ENCODE measurements at regions not wholly inside any gene's neighbourhood (a gene's known extent, or its start where the extent isn't known, plus 50 kb on each side); places are given as distances from the start of the nearest gene placed in this dataset.

- H3K9ac ChIP-seq (ENCODE audit: low read length) = no peak overlapping the region
- no peaks in the 10 kb centered on the region for H3K4me1 ChIP-seq (ENCODE audit: control insufficient read depth, insufficient read depth, low read length)
- H3K4me3 ChIP-seq (ENCODE audit: low read length) = no peak overlapping the region
- no peaks in the 10 kb centered on the region for H3K36me3 ChIP-seq (ENCODE audit: control insufficient read depth, insufficient read depth, low read length)
- H3K27me3 ChIP-seq (ENCODE audit: control insufficient read depth, insufficient read depth, low read length) = peaks cover 11% of the 10 kb centered on the region
- no peaks in the 10 kb centered on the region for H3K9me3 ChIP-seq (ENCODE audit: control insufficient read depth, low read length)
Measured at GRCh38 chr10:107915215-107915610, 750.7 kb upstream of the SORCS1 start.

DNA sequence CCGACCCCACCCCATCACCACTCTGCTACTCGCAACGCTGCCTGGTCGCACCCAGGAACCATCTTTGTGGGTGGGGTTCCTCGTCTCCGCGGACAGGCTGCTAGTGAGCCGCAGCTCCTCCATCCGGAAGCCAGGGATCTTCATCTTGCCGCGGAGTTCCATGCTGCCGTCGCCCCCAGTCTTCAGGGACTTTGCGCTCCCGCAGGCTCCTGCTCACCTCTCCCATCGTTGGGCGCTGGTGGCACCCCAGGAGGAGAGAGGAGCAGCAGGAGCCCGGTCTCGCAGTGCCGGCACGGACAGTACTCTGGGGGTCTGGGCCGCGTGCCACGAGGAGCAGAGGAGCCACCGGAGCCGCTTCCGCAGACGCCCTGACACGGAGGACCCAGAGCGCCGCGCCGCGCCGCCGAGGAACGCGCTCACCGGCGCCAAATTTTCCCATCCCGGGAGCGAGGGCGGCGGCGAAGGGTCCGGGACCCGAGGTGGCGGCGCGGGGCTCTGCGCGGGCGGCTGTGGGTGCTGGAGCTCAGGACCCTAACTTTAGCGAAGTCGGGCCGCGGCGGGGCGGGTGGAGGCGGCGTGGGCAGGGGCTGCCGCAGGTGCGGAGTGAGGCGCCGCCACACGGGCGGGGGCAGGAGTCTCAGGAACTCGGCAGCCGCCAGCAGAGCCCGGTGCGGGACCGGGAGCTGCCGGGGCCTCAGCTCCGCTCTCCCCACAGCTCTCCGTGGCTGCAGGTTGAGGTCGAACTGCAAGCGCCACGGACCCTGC is 750.1 kb upstream of the SORCS1 start:
- H3K4me3 ChIP-seq (ENCODE audit: low read length) = no peak overlapping the region

DNA sequence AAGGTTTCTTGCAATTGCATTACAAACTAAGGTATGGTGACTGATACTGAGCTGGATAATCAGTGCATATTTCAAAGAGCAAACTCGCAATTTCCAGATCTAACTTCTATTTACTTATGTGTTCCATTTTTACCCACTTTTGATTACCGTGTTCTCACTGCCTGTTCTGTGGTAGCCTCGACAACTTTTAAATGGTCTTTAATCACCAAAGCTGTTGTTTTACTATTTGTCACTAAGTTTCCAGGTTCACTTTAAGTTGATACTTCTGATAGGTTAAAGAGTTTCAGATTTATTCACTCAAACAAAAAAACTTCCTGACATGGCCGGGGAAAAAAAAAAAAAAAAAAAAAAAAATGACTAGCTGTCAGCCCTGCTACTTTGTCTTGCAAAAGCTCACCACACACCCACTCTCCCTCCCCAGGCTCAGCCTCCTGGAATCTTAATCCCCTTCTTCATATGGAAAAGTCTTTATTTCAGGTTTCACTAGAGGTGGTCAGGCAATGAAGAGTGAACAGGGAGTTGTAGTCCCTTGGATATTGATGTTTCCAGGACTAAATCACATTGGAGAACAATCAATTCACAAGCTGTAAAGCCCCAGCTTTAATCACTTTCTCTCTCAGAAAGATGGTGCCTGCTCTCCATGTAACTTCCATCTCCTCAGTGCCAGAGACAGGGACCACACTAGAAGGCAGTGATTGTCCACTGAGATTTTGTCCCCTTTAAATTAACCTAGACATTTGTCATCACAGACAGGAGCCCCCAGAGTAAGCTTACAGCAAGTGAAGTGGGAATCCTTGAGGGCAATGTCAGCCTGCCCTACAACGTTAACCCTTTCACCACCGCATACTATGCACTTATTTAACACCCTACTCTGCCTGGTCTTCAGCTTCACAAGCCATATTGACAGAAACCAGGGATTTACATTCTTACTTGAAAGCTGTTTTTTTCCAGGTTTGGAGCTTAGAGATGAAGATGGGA is 749.1 kb upstream of the SORCS1 start:
- Histone ChIP-seq H3K36me3 (ENCODE audit: control insufficient read depth, insufficient read depth, low read length) (no peaks in the 10 kb centered on the region), H3K4me1 (ENCODE audit: control insufficient read depth, insufficient read depth, low read length) (no peaks in the 10 kb centered on the region), H3K4me3 (ENCODE audit: low read length) (no peak overlapping the region), H3K9me3 (ENCODE audit: control insufficient read depth, low read length) (no peaks in the 10 kb centered on the region), H3K27me3 (ENCODE audit: control insufficient read depth, insufficient read depth, low read length) (peaks cover 11% of the 10 kb centered on the region), H3K9ac (ENCODE audit: low read length) (no peak overlapping the region)

More for the DNA sequence above, 750.1 kb upstream of the SORCS1 start:
- Histone ChIP-seq H3K4me1 (ENCODE audit: control insufficient read depth, insufficient read depth, low read length) (no peaks in the 10 kb centered on the region), H3K9me3 (ENCODE audit: control insufficient read depth, low read length) (no peaks in the 10 kb centered on the region), H3K27me3 (ENCODE audit: control insufficient read depth, insufficient read depth, low read length) (peaks cover 11% of the 10 kb centered on the region), H3K9ac (ENCODE audit: low read length) (no peak overlapping the region), H3K36me3 (ENCODE audit: control insufficient read depth, insufficient read depth, low read length) (no peaks in the 10 kb centered on the region)

GRCh38 chr10:107901076-107901475 is 736.6 kb upstream of the SORCS1 start:
- no peaks in the 10 kb centered on the region for H3K36me3 ChIP-seq (ENCODE audit: control insufficient read depth, insufficient read depth, low read length)
- H3K4me1 ChIP-seq (ENCODE audit: control insufficient read depth, insufficient read depth, low read length) = no peaks in the 10 kb centered on the region
- no peak overlapping the region for H3K4me3 ChIP-seq (ENCODE audit: low read length)
- no peaks in the 10 kb centered on the region for H3K27me3 ChIP-seq (ENCODE audit: control insufficient read depth, insufficient read depth, low read length)
- no peak overlapping the region for H3K9ac ChIP-seq (ENCODE audit: low read length)
- H3K9me3 ChIP-seq (ENCODE audit: control insufficient read depth, low read length) = no peaks in the 10 kb centered on the region

DNA sequence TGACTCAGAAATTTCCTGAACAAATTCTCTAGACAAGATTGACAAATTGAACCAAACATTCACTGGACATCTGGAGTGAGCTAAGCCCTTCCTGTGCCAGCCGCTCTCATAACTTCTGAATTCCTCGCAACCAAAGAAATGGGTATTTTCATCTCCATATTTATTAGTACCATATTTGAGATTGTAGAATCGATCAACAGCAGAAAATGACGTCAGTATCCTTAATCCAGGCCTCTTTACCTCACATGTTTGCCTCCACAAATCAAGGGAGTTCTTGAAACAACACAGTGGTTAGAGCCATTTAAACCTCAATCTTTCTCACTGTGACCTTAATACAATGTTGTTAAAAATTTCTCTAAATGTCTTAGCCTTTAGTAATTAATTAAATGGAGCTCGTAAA is 735.6 kb upstream of the SORCS1 start:
- Histone ChIP-seq H3K9ac (ENCODE audit: low read length) (no peak overlapping the region), H3K36me3 (ENCODE audit: control insufficient read depth, insufficient read depth, low read length) (no peaks in the 10 kb centered on the region), H3K27me3 (ENCODE audit: control insufficient read depth, insufficient read depth, low read length) (no peaks in the 10 kb centered on the region), H3K4me3 (ENCODE audit: low read length) (no peak overlapping the region), H3K4me1 (ENCODE audit: control insufficient read depth, insufficient read depth, low read length) (no peaks in the 10 kb centered on the region), H3K9me3 (ENCODE audit: control insufficient read depth, low read length) (no peaks in the 10 kb centered on the region)

DNA sequence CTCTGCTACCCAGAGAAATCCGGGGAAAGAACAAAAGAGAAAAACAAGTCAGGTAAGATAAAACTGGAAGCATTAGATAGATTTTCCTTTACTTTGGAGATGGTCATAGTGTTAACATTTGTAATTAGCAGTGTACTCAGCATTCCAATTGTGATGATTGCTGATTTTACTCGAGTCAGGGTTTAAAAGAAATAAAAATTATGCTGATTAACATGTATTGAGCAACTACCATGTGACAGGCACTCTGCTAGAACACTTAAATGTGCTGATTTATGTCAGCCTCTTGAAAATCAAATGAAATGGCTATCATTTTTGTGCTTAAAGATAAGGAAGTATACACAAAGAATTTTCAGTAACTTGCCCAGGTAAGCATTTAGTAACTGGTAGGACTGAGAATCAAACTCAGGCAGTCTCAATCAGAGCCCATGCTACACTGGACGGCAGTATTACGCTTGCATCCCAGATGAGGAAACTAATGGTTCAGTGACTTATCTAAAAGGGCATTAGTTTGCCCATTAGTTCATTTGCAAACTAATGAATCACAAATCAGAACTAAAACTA is 735.1 kb upstream of the SORCS1 start:
- no peaks in the 10 kb centered on the region for H3K27me3 ChIP-seq (ENCODE audit: control insufficient read depth, insufficient read depth, low read length)
- no peaks in the 10 kb centered on the region for H3K4me1 ChIP-seq (ENCODE audit: control insufficient read depth, insufficient read depth, low read length)
- H3K36me3 ChIP-seq (ENCODE audit: control insufficient read depth, insufficient read depth, low read length) = no peaks in the 10 kb centered on the region
- no peak overlapping the region for H3K9ac ChIP-seq (ENCODE audit: low read length)
- no peaks in the 10 kb centered on the region for H3K9me3 ChIP-seq (ENCODE audit: control insufficient read depth, low read length)
- H3K4me3 ChIP-seq (ENCODE audit: low read length) = no peak overlapping the region

- Histone ChIP-seq H3K9me3 (ENCODE audit: control insufficient read depth, low read length) (no peaks in the 10 kb centered on the region), H3K4me1 (ENCODE audit: control insufficient read depth, insufficient read depth, low read length) (no peaks in the 10 kb centered on the region), H3K4me3 (ENCODE audit: low read length) (no peak overlapping the region)
Measured at GRCh38 chr10:107899075-107899474, 734.6 kb upstream of the SORCS1 start.

GRCh38 chr10:107898392-107898791 is 733.9 kb upstream of the SORCS1 start:
- Histone ChIP-seq H3K4me1 (ENCODE audit: control insufficient read depth, insufficient read depth, low read length) (no peaks in the 10 kb centered on the region), H3K9me3 (ENCODE audit: control insufficient read depth, low read length) (no peaks in the 10 kb centered on the region), H3K36me3 (ENCODE audit: control insufficient read depth, insufficient read depth, low read length) (no peaks in the 10 kb centered on the region), H3K27me3 (ENCODE audit: control insufficient read depth, insufficient read depth, low read length) (no peaks in the 10 kb centered on the region), H3K9ac (ENCODE audit: low read length) (no peak overlapping the region), H3K4me3 (ENCODE audit: low read length) (no peak overlapping the region)

More at GRCh38 chr10:107899075-107899474, 734.6 kb upstream of the SORCS1 start:
- no peaks in the 10 kb centered on the region for H3K27me3 ChIP-seq (ENCODE audit: control insufficient read depth, insufficient read depth, low read length)
- H3K9ac ChIP-seq (ENCODE audit: low read length) = no peak overlapping the region
- H3K36me3 ChIP-seq (ENCODE audit: control insufficient read depth, insufficient read depth, low read length) = no peaks in the 10 kb centered on the region

DNA sequence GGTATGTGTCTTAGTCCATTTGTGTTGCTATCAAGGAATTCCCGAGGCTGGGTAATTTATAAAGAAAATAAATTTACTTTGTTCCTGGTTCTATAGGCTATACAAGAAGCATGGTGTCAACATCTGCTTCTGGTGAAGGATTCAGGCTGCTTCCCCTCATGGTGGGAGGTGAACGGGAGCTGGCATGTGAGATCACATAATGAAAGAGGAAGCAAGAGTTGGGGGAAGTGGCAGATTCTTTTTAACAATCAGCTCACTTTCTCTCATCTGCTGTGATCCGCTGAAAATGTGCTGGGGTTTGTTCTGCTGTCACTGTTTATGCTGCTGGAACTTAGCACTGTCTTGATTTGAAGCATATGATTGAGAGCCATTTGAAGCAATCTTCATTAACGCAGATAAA is 730.0 kb upstream of the SORCS1 start:
- no peaks in the 10 kb centered on the region for H3K36me3 ChIP-seq (ENCODE audit: control insufficient read depth, insufficient read depth, low read length)
- H3K4me1 ChIP-seq (ENCODE audit: control insufficient read depth, insufficient read depth, low read length) = no peaks in the 10 kb centered on the region
- H3K27me3 ChIP-seq (ENCODE audit: control insufficient read depth, insufficient read depth, low read length) = no peaks in the 10 kb centered on the region
- H3K9ac ChIP-seq (ENCODE audit: low read length) = no peak overlapping the region
- H3K4me3 ChIP-seq (ENCODE audit: low read length) = no peak overlapping the region
- no peaks in the 10 kb centered on the region for H3K9me3 ChIP-seq (ENCODE audit: control insufficient read depth, low read length)

GRCh38 chr10:107889105-107889504 is 724.6 kb upstream of the SORCS1 start:
- H3K4me1 ChIP-seq (ENCODE audit: control insufficient read depth, insufficient read depth, low read length) = no peaks in the 10 kb centered on the region
- H3K9me3 ChIP-seq (ENCODE audit: control insufficient read depth, low read length) = no peaks in the 10 kb centered on the region
- no peaks in the 10 kb centered on the region for H3K27me3 ChIP-seq (ENCODE audit: control insufficient read depth, insufficient read depth, low read length)
- no peaks in the 10 kb centered on the region for H3K36me3 ChIP-seq (ENCODE audit: control insufficient read depth, insufficient read depth, low read length)
- H3K9ac ChIP-seq (ENCODE audit: low read length) = no peak overlapping the region
- no peak overlapping the region for H3K4me3 ChIP-seq (ENCODE audit: low read length)

- H3K4me3 ChIP-seq (ENCODE audit: low read length) = no peak overlapping the region
- H3K27me3 ChIP-seq (ENCODE audit: control insufficient read depth, insufficient read depth, low read length) = no peaks in the 10 kb centered on the region
- H3K4me1 ChIP-seq (ENCODE audit: control insufficient read depth, insufficient read depth, low read length) = no peaks in the 10 kb centered on the region
- H3K9me3 ChIP-seq (ENCODE audit: control insufficient read depth, low read length) = no peaks in the 10 kb centered on the region
- H3K9ac ChIP-seq (ENCODE audit: low read length) = no peak overlapping the region
- no peaks in the 10 kb centered on the region for H3K36me3 ChIP-seq (ENCODE audit: control insufficient read depth, insufficient read depth, low read length)
Measured at GRCh38 chr10:107880185-107880584, 715.7 kb upstream of the SORCS1 start.

GRCh38 chr10:107873007-107873406 is 708.5 kb upstream of the SORCS1 start:
- Histone ChIP-seq H3K9me3 (ENCODE audit: control insufficient read depth, low read length) (no peaks in the 10 kb centered on the region), H3K4me3 (ENCODE audit: low read length) (no peak overlapping the region), H3K4me1 (ENCODE audit: control insufficient read depth, insufficient read depth, low read length) (no peaks in the 10 kb centered on the region), H3K9ac (ENCODE audit: low read length) (no peak overlapping the region), H3K36me3 (ENCODE audit: control insufficient read depth, insufficient read depth, low read length) (no peaks in the 10 kb centered on the region), H3K27me3 (ENCODE audit: control insufficient read depth, insufficient read depth, low read length) (no peaks in the 10 kb centered on the region)

All from mucosa of stomach (tissue), 1 donor.